ENCODE measurements at regions not wholly inside any gene's neighbourhood (a gene's known extent, or its start where the extent isn't known, plus 50 kb on each side); places are given as distances from the start of the nearest gene placed in this dataset.

DNA sequence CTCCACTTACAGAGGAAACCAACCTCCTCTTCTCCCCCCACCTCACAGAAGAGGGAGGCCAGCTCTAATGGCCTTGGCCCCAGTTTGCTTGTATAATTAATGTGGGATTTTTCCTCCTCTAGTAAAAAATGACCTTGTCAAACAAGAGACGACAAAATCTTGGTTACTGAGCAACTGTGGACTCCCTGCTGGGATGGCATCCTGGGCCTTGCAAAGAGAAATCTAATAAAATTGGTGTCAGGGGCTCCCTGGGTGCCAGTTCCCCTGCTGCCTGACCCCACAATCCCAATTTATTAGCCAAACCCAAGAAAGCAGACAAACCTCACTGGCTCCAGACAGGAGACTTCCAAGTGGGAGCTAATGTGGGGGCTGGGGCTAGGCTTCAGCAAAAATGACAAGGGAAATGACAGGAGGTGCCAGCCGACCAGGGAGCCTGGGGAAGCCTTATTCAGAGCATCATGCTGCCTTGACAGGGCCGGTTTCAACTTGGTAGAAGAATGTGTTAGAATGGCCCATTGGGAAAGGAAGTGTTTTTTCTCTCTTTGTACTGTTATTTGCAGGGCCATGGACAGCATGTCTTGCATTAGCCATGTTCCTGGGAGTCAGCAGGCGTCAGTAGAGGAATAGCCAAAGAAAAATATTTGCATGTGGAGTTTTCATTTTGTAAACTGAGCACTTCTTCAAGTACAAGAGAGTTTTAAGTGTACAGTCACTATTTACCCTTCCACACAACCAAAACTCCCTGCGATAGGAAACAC lies 816.9 kb downstream of the DHX35 start:
- TF ChIP-seq CTCF (conservative IDR thresholded peaks at IDR 0.05; ENCODE audit: low read depth, low read length), result no peak
- no peak for TF ChIP-seq EZH2 (IDR thresholded peaks at IDR 0.05; ENCODE audit: low read length, unreplicated experiment)
- TF ChIP-seq EZH2phosphoT487 (IDR thresholded peaks at IDR 0.05; ENCODE audit: borderline replicate concordance, low read length), result no peak
